ENCODE measurements at regions not wholly inside any gene's neighbourhood (a gene's known extent, or its start where the extent isn't known, plus 50 kb on each side); places are given as distances from the start of the nearest gene placed in this dataset.

DNA sequence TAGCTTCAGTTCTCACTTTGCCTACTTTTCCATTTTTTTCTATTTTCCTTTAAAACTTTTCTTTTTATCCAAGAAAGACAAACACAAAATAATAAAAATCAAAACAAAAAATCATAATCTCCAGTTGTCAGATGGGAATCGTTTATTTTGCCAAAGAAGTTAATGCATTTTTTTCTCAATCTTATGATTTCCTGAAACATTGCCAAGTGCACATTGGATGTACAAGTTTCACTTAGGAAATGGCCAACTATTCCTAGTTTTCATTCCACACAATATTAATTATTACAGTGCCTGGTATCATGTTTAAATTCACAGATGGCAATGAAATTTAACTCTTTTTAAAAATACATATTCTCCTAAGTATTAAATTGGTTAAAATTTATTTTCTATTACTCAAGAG is 1050.5 kb downstream of the TTLL7 start:
- DNase-seq (ENCODE audit: low read depth) = no peak
- H3K4me3 ChIP-seq (ENCODE audit: low read depth, low read length) = no peak overlapping the region
- TF ChIP-seq POLR2A (IDR thresholded peaks at IDR 0.05; ENCODE audit: extremely low read depth, insufficient read length) (no peak), MYC (IDR thresholded peaks at IDR 0.05; ENCODE audit: low read depth, low read length) (no peak), MAX (IDR thresholded peaks at IDR 0.05; ENCODE audit: low read depth, low read length) (no peak)
- TF ChIP-seq, protein P1, sequence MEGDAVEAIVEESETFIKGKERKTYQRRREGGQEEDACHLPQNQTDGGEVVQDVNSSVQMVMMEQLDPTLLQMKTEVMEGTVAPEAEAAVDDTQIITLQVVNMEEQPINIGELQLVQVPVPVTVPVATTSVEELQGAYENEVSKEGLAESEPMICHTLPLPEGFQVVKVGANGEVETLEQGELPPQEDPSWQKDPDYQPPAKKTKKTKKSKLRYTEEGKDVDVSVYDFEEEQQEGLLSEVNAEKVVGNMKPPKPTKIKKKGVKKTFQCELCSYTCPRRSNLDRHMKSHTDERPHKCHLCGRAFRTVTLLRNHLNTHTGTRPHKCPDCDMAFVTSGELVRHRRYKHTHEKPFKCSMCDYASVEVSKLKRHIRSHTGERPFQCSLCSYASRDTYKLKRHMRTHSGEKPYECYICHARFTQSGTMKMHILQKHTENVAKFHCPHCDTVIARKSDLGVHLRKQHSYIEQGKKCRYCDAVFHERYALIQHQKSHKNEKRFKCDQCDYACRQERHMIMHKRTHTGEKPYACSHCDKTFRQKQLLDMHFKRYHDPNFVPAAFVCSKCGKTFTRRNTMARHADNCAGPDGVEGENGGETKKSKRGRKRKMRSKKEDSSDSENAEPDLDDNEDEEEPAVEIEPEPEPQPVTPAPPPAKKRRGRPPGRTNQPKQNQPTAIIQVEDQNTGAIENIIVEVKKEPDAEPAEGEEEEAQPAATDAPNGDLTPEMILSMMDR (IDR thresholded peaks at IDR 0.05; ENCODE audit: low read depth, low read length) = no peak

DNA sequence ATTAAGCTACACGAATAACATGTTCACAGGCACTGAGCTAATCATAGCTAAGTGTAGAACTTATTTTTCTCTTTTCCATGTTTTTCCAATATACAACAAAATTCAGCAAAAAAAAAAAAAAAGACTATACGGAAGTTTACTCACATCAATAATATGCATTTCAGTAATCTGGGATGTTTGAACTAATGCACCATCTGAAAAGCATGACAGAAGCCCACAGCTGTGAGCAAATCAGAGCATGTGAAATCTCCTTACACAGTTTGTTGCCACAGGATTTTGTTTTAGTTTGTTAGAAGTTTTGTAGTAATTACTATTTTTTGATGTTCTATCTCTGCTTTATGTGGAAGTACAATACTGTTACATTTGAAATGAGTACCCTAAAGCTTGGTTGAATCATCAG is 1051.7 kb downstream of the TTLL7 start:
- no peak for DNase-seq (ENCODE audit: low read depth)

DNA sequence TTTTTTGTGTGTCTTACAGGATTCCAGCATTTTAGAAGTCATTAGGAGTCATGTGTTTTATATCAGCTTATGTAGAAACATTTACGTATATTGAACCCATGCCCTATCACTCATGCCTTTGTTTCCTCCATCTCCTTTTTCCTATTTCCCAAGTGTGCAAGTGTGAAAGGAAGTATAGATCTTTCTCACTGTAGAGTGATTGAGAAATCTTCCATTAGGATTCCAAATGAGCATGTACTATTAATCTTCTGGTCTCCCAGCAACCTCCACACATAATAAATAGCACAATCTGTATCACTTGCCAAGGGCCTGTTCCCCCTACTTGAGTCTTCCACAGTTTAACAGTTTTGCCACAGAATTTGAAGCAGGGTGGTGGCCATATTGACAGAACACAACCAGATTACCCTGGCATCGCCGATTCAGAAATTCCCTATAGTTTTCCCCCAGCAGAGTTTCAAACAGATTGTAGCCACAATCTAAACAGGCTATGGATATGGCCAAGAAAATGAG is 1052.8 kb downstream of the TTLL7 start:
- no peak overlapping the region for H3K4me3 ChIP-seq (ENCODE audit: low read depth, low read length)
- TF ChIP-seq, protein P1 (IDR thresholded peaks at IDR 0.05; ENCODE audit: low read depth, low read length) = no peak
- TF ChIP-seq MAX (IDR thresholded peaks at IDR 0.05; ENCODE audit: low read depth, low read length) (no peak), MYC (IDR thresholded peaks at IDR 0.05; ENCODE audit: low read depth, low read length) (no peak), POLR2A (IDR thresholded peaks at IDR 0.05; ENCODE audit: extremely low read depth, insufficient read length) (no peak)
- DNase-seq (ENCODE audit: low read depth) = no peak

More for the DNA sequence above, 1051.7 kb downstream of the TTLL7 start:
- TF ChIP-seq POLR2A (IDR thresholded peaks at IDR 0.05; ENCODE audit: extremely low read depth, insufficient read length) (no peak), MAX (IDR thresholded peaks at IDR 0.05; ENCODE audit: low read depth, low read length) (no peak), MYC (IDR thresholded peaks at IDR 0.05; ENCODE audit: low read depth, low read length) (no peak)
- TF ChIP-seq, protein P1 (IDR thresholded peaks at IDR 0.05; ENCODE audit: low read depth, low read length) = no peak
- H3K4me3 ChIP-seq (ENCODE audit: low read depth, low read length) = no peak overlapping the region

DNA sequence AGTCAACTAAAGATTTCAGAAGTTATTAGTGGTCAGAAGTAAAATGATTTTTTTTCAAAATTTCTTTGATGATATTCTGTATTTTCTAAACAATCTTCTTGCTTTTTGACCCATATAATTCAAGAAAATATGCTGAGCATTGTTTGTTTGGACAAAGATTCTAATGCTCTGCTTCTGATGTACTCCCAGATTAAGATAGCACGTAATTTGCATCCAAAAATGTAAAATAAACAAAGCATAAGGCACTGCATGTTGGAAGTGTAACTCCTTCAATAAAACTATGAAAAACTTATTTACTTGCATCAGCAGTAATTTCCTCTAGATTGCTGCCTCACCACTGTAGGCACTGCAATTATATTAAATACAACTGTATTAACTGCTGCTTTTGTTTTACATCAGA is 1054.1 kb downstream of the TTLL7 start:
- TF ChIP-seq, protein P1 (IDR thresholded peaks at IDR 0.05; ENCODE audit: low read depth, low read length) = no peak
- TF ChIP-seq MYC (IDR thresholded peaks at IDR 0.05; ENCODE audit: low read depth, low read length) = no peak
- no peak for DNase-seq (ENCODE audit: low read depth)

DNA sequence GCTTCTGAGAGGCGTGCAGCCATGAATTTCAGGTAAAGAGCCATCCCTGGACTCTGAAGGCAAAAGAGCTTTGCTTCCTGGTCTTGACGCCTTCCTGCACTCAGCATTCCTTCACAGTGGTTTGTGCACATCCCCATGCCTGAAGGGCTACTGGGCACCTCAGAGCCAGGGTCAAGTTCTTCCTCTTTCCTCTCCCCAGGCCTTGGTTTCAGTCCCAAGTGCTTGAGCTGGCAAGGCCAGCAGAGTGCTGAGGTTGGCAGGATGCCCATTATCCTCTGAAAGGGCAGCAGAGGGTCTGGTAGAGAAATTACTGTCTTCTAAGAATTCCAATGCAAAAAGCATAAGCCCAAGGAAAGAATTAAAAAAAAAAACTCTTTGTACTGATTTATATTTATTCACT is 1064.9 kb downstream of the TTLL7 start:
- DNase-seq (ENCODE audit: low read depth) = no peak
- H3K4me3 ChIP-seq (ENCODE audit: low read depth, low read length) = no peak overlapping the region
- TF ChIP-seq MAX (IDR thresholded peaks at IDR 0.05; ENCODE audit: low read depth, low read length) (no peak), MYC (IDR thresholded peaks at IDR 0.05; ENCODE audit: low read depth, low read length) (no peak), POLR2A (IDR thresholded peaks at IDR 0.05; ENCODE audit: extremely low read depth, insufficient read length) (no peak)
- TF ChIP-seq, protein P1 (IDR thresholded peaks at IDR 0.05; ENCODE audit: low read depth, low read length) = no peak

More for the DNA sequence above, 1054.1 kb downstream of the TTLL7 start:
- H3K4me3 ChIP-seq (ENCODE audit: low read depth, low read length) = no peak overlapping the region

GRCh38 chr1:82932727-82933126 is 1066.2 kb downstream of the TTLL7 start:
- no peak overlapping the region for H3K4me3 ChIP-seq (ENCODE audit: low read depth, low read length)
- TF ChIP-seq POLR2A (IDR thresholded peaks at IDR 0.05; ENCODE audit: extremely low read depth, insufficient read length) (no peak), MYC (IDR thresholded peaks at IDR 0.05; ENCODE audit: low read depth, low read length) (no peak), MAX (IDR thresholded peaks at IDR 0.05; ENCODE audit: low read depth, low read length) (no peak)
- TF ChIP-seq, protein P1 (IDR thresholded peaks at IDR 0.05; ENCODE audit: low read depth, low read length) = no peak
- no peak for DNase-seq (ENCODE audit: low read depth)

All from NB4 (cell line).